PFSK-1 (cell line): ENCODE measurements at regions not wholly inside any gene's neighbourhood (a gene's known extent, or its start where the extent isn't known, plus 50 kb on each side); places are given as distances from the start of the nearest gene placed in this dataset.

ENCODE experiments used
- POLR2AphosphoS5 ChIP-seq: IDR thresholded peaks from 2 replicates; pipeline ENCODE4 v1.6.1; 2012; ENCODE audit warnings: low read depth, mild to moderate bottlenecking, control low read depth, low read length, moderate library complexity
- TAF1 ChIP-seq: IDR thresholded peaks from 2 replicates; pipeline ENCODE4 v1.6.1; 2012; ENCODE audit warnings: low read length, control low read depth, borderline replicate concordance; ENCODE audit not compliant: insufficient read depth

- no peak for TF ChIP-seq POLR2AphosphoS5
- no peak for TF ChIP-seq TAF1
Observed at GRCh38 chr13:103395139-103395538, 328.9 kb upstream of the SLC10A2 start.
